Panc1 (cell line): ENCODE measurements at regions not wholly inside any gene's neighbourhood (a gene's known extent, or its start where the extent isn't known, plus 50 kb on each side); places are given as distances from the start of the nearest gene placed in this dataset.

Experiments
- ATAC-seq: fragments of 200-7000 bp; cut with Tn5 transposase; 2 replicates; pipeline ENCODE4 v1.9.1; 2020; ENCODE audit warnings: mild to moderate bottlenecking, moderate library complexity
- BruUV-seq: library from RNA; stranded (reverse); fragments of 400-500 nt; replicated peaks from 2 replicates; lab custom pipeline; 2021; lab: Mats Ljungman, UMichigan
- CTCF ChIA-PET: fragments of 300-600 bp; sonication (Branson Sonifier 250); formaldehyde crosslinking; loops from one replicate; lab custom pipeline; 2022; ENCODE audit warnings: antibody characterized with exemption; lab: Charles Lee
- POLR2A ChIA-PET: fragments of 300-600 bp; sonication (Branson Sonifier 250); formaldehyde crosslinking; loops from one replicate; lab custom pipeline; 2022; ENCODE audit warnings: antibody characterized with exemption; lab: Charles Lee
- DNase-seq: peaks from one replicate; pipeline ENCODE4 v3.0.0-alpha.2; 2010; ENCODE audit warnings: low read depth, low spot score
- H3K27ac ChIP-seq: 2 replicates; pipeline ENCODE4 v1.5.1; 2011; ENCODE audit warnings: mild to moderate bottlenecking, low read length, inconsistent platforms
- H3K27me3 ChIP-seq: fragments of 200-500 bp; sonication (Bioruptor generic); 2 replicates; pipeline ENCODE4 v1.6.0; 2014; ENCODE audit warnings: low read length, inconsistent platforms; ENCODE audit not compliant: control insufficient read depth, insufficient read depth
- H3K36me3 ChIP-seq: fragments of 200-500 bp; sonication (Bioruptor generic); 2 replicates; pipeline ENCODE4 v1.5.1; 2014; ENCODE audit warnings: inconsistent platforms, mild to moderate bottlenecking, low read length, moderate library complexity; ENCODE audit not compliant: control insufficient read depth, insufficient read depth
- H3K4me1 ChIP-seq: 2 replicates; pipeline ENCODE4 v1.5.1; 2011; ENCODE audit warnings: inconsistent platforms, mild to moderate bottlenecking, low read length, moderate library complexity; ENCODE audit not compliant: control insufficient read depth, insufficient read depth
- H3K4me3 ChIP-seq, 2 experiments: 2 replicates each; pipeline ENCODE4 v1.5.1; 2011 to 2012; ENCODE audit warnings: low read depth in 2 of 2, low read length in 2 of 2, mild to moderate bottlenecking in 2 of 2, inconsistent platforms in 1 of 2, moderate library complexity in 1 of 2
- H3K9me3 ChIP-seq: fragments of 200-500 bp; sonication (Bioruptor generic); 2 replicates; pipeline ENCODE4 v1.5.1; 2014; ENCODE audit warnings: low read depth, mild to moderate bottlenecking, inconsistent platforms, low read length, moderate library complexity; ENCODE audit not compliant: control insufficient read depth, insufficient read depth
- POLR2AphosphoS5 ChIP-seq: IDR thresholded peaks from 2 replicates; pipeline ENCODE4 v1.6.1; 2012; ENCODE audit warnings: mild to moderate bottlenecking, low read depth, low read length, moderate library complexity
- SIN3A ChIP-seq: IDR thresholded peaks from 2 replicates; pipeline ENCODE4 v1.6.1; 2012; ENCODE audit warnings: low read depth, mild to moderate bottlenecking, low read length, moderate library complexity, borderline replicate concordance; ENCODE audit not compliant: insufficient read depth
- TCF7L2 ChIP-seq: IDR thresholded peaks from 2 replicates; pipeline ENCODE4 v1.6.1; 2011; ENCODE audit warnings: mild to moderate bottlenecking, low read depth, low read length, inconsistent platforms
- in situ Hi-C: cut with HindIII; loops from 2 replicates; pipeline ENCODE4 v1.10.0; 2016; ENCODE audit warnings: low sequenced_read_pairs, low pct_unique_long_range_greater_than_20kb
- intact Hi-C: fragments of 100-400 bp; cut with micrococcal nuclease; formaldehyde crosslinking; loops from one replicate; pipeline ENCODE4 v1.10.0; 2022; ENCODE audit not compliant: unreplicated experiment
- TF ChIP-seq, protein P1 (sequence below), 2 experiments: IDR thresholded peaks; 2 replicates each; pipeline ENCODE4 v1.6.1; 2011 to 2012; ENCODE audit warnings: low read depth in 2 of 2, control low read depth in 1 of 2, low read length in 1 of 2, mild to moderate bottlenecking in 1 of 2, moderate library complexity in 1 of 2; ENCODE audit not compliant: insufficient read depth in 1 of 2
- TF ChIP-seq, protein P2 (sequence below): fragments of 450-650 bp; IDR thresholded peaks from 2 replicates; pipeline ENCODE4 v1.5.1; 2017; ENCODE audit warnings: mild to moderate bottlenecking

DNA sequence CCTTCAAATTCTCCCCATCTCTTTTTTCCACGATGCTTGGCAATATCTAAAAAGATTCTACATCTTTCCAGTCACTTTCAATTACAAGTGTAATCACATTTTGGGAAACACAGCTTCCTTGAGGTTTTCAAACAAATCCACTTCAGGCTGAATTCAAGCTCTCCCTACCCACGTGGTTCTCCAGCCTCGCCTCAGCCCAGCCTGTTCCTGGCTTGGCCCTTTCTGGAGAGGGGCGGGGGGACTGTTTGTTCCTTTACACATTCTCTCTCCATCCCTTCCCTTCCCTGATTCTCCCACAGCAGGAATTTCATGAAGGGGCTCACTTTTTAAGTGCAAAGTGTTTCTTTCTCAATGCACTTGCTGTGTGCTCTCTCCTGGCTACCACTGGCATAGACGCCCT lies 226.3 kb upstream of the SOX11 start:
- in situ Hi-C loops (no loop called here), intact Hi-C loops (no loop called here)
- H3K9me3 ChIP-seq = no peaks in the 10 kb centered on the region
- no TSS peak for BruUV-seq
- no peaks in the 10 kb centered on the region for H3K27me3 ChIP-seq
- no peak overlapping the region for H3K27ac ChIP-seq
- no peaks in the 10 kb centered on the region for H3K4me1 ChIP-seq
- POLR2A ChIA-PET = no interaction called here
- CTCF ChIA-PET = no interaction called here
- TF ChIP-seq, protein P1, sequence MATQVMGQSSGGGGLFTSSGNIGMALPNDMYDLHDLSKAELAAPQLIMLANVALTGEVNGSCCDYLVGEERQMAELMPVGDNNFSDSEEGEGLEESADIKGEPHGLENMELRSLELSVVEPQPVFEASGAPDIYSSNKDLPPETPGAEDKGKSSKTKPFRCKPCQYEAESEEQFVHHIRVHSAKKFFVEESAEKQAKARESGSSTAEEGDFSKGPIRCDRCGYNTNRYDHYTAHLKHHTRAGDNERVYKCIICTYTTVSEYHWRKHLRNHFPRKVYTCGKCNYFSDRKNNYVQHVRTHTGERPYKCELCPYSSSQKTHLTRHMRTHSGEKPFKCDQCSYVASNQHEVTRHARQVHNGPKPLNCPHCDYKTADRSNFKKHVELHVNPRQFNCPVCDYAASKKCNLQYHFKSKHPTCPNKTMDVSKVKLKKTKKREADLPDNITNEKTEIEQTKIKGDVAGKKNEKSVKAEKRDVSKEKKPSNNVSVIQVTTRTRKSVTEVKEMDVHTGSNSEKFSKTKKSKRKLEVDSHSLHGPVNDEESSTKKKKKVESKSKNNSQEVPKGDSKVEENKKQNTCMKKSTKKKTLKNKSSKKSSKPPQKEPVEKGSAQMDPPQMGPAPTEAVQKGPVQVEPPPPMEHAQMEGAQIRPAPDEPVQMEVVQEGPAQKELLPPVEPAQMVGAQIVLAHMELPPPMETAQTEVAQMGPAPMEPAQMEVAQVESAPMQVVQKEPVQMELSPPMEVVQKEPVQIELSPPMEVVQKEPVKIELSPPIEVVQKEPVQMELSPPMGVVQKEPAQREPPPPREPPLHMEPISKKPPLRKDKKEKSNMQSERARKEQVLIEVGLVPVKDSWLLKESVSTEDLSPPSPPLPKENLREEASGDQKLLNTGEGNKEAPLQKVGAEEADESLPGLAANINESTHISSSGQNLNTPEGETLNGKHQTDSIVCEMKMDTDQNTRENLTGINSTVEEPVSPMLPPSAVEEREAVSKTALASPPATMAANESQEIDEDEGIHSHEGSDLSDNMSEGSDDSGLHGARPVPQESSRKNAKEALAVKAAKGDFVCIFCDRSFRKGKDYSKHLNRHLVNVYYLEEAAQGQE (IDR thresholded peaks at IDR 0.05; ENCODE audit: insufficient read depth in 1 of 2, low read depth in 2 of 2, low read length in 1 of 2) = no peak
- TF ChIP-seq TCF7L2 (no peak), SIN3A (no peak), POLR2AphosphoS5 (no peak)
- TF ChIP-seq, protein P2, sequence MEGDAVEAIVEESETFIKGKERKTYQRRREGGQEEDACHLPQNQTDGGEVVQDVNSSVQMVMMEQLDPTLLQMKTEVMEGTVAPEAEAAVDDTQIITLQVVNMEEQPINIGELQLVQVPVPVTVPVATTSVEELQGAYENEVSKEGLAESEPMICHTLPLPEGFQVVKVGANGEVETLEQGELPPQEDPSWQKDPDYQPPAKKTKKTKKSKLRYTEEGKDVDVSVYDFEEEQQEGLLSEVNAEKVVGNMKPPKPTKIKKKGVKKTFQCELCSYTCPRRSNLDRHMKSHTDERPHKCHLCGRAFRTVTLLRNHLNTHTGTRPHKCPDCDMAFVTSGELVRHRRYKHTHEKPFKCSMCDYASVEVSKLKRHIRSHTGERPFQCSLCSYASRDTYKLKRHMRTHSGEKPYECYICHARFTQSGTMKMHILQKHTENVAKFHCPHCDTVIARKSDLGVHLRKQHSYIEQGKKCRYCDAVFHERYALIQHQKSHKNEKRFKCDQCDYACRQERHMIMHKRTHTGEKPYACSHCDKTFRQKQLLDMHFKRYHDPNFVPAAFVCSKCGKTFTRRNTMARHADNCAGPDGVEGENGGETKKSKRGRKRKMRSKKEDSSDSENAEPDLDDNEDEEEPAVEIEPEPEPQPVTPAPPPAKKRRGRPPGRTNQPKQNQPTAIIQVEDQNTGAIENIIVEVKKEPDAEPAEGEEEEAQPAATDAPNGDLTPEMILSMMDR = no peak
- no peak for DNase-seq
- no peak overlapping the region for H3K4me3 ChIP-seq
- ATAC-seq = no peak
- no peaks in the 10 kb centered on the region for H3K36me3 ChIP-seq

DNA sequence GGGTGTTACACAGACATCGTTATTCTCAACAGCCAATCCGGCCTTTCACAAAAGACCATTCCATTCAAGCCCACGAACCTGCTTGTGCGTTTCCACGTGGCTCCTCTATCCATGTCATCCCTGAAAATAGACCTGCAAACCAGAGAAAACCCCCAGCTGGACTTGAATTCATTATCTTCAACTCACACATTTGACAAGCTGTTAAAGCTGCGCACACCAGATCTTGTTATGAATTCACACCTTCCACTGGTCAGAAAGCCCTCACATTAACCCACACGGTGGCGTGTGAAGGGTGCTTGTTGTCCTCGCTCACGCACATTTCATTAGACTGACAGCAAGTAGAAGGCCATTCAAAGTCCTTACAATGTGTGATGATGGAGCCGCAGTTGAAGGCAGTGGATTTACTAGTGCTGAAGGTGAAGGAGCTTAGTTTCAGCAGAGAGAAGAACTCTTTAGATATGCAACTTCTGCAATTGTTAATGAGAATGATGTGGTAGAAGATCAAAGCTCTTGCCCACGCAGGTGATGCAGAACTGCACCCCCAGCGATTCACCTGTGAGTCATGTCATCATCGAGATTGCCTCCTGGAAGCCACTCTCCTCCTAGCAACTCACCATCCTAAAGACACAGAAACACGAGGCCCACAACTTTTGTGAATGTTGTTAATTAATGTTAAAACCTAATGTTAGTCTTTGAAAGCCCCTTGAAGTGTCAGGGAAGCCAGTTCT lies 224.8 kb upstream of the SOX11 start:
- Histone ChIP-seq H3K27ac (no peak overlapping the region), H3K27me3 (no peaks in the 10 kb centered on the region), H3K9me3 (no peaks in the 10 kb centered on the region), H3K36me3 (no peaks in the 10 kb centered on the region), H3K4me1 (no peaks in the 10 kb centered on the region), H3K4me3 (no peak overlapping the region)
- DNase-seq = no peak
- TF ChIP-seq TCF7L2 (no peak), SIN3A (no peak), POLR2AphosphoS5 (no peak)
- TF ChIP-seq, protein P2 = no peak
- TF ChIP-seq, protein P1 (IDR thresholded peaks at IDR 0.05; ENCODE audit: insufficient read depth in 1 of 2, low read depth in 2 of 2, low read length in 1 of 2) = no peak
- BruUV-seq = no TSS peak
- intact Hi-C loops (no loop called here), in situ Hi-C loops (no loop called here)
- ChIA-PET CTCF (no interaction called here), POLR2A (no interaction called here)
- ATAC-seq = no peak
